ENCODE measurements at regions not wholly inside any gene's neighbourhood (a gene's known extent, or its start where the extent isn't known, plus 50 kb on each side); places are given as distances from the start of the nearest gene placed in this dataset.

DNA sequence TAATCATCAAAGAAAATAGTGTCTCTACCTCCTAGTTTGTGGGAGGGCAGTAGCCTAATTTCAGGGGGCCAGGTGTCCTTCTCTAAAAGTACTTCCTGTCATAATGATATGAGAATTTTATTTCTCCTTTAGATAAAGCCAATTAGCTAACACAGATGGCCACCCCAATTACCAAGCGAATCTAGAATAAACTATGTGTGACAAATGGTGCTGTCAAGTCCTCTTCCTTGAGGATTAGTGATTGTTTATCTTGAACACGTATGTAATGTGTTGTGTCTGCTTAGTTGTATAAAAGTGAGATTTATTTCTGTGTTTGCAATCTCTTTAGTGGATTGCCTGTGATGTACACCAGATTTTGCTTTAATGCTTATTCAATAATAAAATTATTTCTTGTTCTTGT, 1120.0 kb downstream of the SORCS1 start:
- H3K27ac ChIP-seq: no peak overlapping the region
- TF ChIP-seq CTCF (IDR thresholded peaks at IDR 0.05) (no peak), POLR2AphosphoS5 (IDR thresholded peaks at IDR 0.05) (no peak), POLR2A (IDR thresholded peaks at IDR 0.05) (no peak)
- no peak overlapping the region for H3K4me3 ChIP-seq

DNA sequence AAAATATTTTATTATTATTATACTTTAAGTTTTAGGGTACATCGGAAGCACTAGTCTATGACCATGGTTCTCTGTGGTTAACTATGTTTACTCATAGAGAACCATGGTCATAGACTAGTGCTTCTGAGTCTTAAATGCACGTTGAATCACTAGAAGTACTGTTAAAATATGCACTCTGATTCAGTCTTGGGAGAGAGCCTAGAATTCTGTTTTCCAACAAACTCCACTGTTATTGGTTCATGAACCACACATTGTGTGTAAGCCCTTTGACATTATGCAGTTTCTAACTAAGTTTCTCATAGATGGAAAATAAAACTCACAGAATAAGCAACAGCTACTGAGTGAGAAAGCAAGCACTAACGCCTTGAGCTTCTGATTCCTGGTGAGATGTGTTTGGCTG, 1120.6 kb downstream of the SORCS1 start:
- 59% methylated on average over 3 of the region's 3 CpGs for WGBS
- no peaks in the 10 kb centered on the region for H3K9me3 ChIP-seq
- intact Hi-C loops (cut with DNase I): no loop called here
- H3K27ac ChIP-seq: no peak overlapping the region
- TF ChIP-seq POLR2AphosphoS5 (IDR thresholded peaks at IDR 0.05) (no peak), CTCF (IDR thresholded peaks at IDR 0.05) (no peak), POLR2A (IDR thresholded peaks at IDR 0.05) (no peak)
- H3K36me3 ChIP-seq: no peaks in the 10 kb centered on the region
- H3K4me3 ChIP-seq: no peak overlapping the region
- H3K4me1 ChIP-seq (replicated peaks): no peaks in the 10 kb centered on the region
- H3K27me3 ChIP-seq (replicated peaks; ENCODE audit: insufficient read depth): no peaks in the 10 kb centered on the region
- no peak for DNase-seq (ENCODE audit: low spot score)

More for the DNA sequence above, 1120.0 kb downstream of the SORCS1 start:
- Histone ChIP-seq H3K4me1 (replicated peaks) (no peaks in the 10 kb centered on the region), H3K36me3 (no peaks in the 10 kb centered on the region), H3K9me3 (no peaks in the 10 kb centered on the region), H3K27me3 (replicated peaks; ENCODE audit: insufficient read depth) (no peaks in the 10 kb centered on the region)
- no peak for DNase-seq (ENCODE audit: low spot score)
- intact Hi-C loops (cut with DNase I): no loop called here
- 38% methylated on average over 2 of the region's 2 CpGs for WGBS

GRCh38 chr10:106038246-106038645, 1126.3 kb downstream of the SORCS1 start:
- Histone ChIP-seq H3K9me3 (no peaks in the 10 kb centered on the region), H3K27ac (no peak overlapping the region), H3K4me1 (replicated peaks) (no peaks in the 10 kb centered on the region), H3K27me3 (replicated peaks; ENCODE audit: insufficient read depth) (no peaks in the 10 kb centered on the region), H3K36me3 (no peaks in the 10 kb centered on the region), H3K4me3 (no peak overlapping the region)
- 100% methylated on average over 1 of the region's 1 CpG for WGBS
- intact Hi-C loops (cut with DNase I): no loop called here
- no peak for DNase-seq (ENCODE audit: low spot score)
- TF ChIP-seq CTCF (IDR thresholded peaks at IDR 0.05) (no peak), POLR2AphosphoS5 (IDR thresholded peaks at IDR 0.05) (no peak), POLR2A (IDR thresholded peaks at IDR 0.05) (no peak)

GRCh38 chr10:106033065-106033464, 1131.4 kb downstream of the SORCS1 start:
- TF ChIP-seq CTCF (IDR thresholded peaks at IDR 0.05) (no peak), POLR2A (IDR thresholded peaks at IDR 0.05) (no peak), POLR2AphosphoS5 (IDR thresholded peaks at IDR 0.05) (no peak)
- intact Hi-C loops (cut with DNase I): no loop called here

GRCh38 chr10:106032450-106033002, 1132.0 kb downstream of the SORCS1 start:
- Histone ChIP-seq H3K36me3 (no peaks in the 10 kb centered on the region), H3K4me1 (replicated peaks) (no peaks in the 10 kb centered on the region), H3K27me3 (replicated peaks; ENCODE audit: insufficient read depth) (no peaks in the 10 kb centered on the region), H3K4me3 (no peak overlapping the region), H3K9me3 (no peaks in the 10 kb centered on the region), H3K27ac (no peak overlapping the region)
- TF ChIP-seq POLR2AphosphoS5 (IDR thresholded peaks at IDR 0.05) (no peak), POLR2A (IDR thresholded peaks at IDR 0.05) (no peak), CTCF (IDR thresholded peaks at IDR 0.05) (no peak)
- 81% methylated on average over 1 of the region's 1 CpG for WGBS
- intact Hi-C loops (cut with DNase I): no loop called here
- no peak for DNase-seq (ENCODE audit: low spot score)

More at GRCh38 chr10:106033065-106033464, 1131.4 kb downstream of the SORCS1 start:
- Histone ChIP-seq H3K27ac (no peak overlapping the region), H3K27me3 (replicated peaks; ENCODE audit: insufficient read depth) (no peaks in the 10 kb centered on the region), H3K36me3 (no peaks in the 10 kb centered on the region), H3K4me1 (replicated peaks) (no peaks in the 10 kb centered on the region), H3K9me3 (no peaks in the 10 kb centered on the region), H3K4me3 (no peak overlapping the region)
- DNase-seq (ENCODE audit: low spot score): no peak
